Small intestine (tissue), 7 donors: ENCODE measurements at regions not wholly inside any gene's neighbourhood (a gene's known extent, or its start where the extent isn't known, plus 50 kb on each side); places are given as distances from the start of the nearest gene placed in this dataset.

Experiments
- DNase-seq, 2 donors: peaks; one replicate each; pipeline versions ENCODE4 v3.0.0 to v3.0.0-alpha.2; 2013
- FAIRE-seq: peaks from 2 replicates; lab custom pipeline; 2012; peaks lifted over from hg19 to GRCh38; lab: Jason Lieb, UNC
- H3K27ac ChIP-seq, 3 donors: one replicate each; pipeline ENCODE4 v1.5.1; 2013; ENCODE audit warnings: low read length in 2 of 3, mild to moderate bottlenecking in 2 of 3, control low read depth in 1 of 3, inconsistent platforms in 1 of 3, low read depth in 1 of 3, moderate library complexity in 1 of 3
- H3K27me3 ChIP-seq, 3 donors: one replicate each; pipeline ENCODE4 v1.6.1; 2013; ENCODE audit warnings: low read length in 3 of 3, inconsistent platforms in 1 of 3; ENCODE audit not compliant: control insufficient read depth in 3 of 3, insufficient read depth in 3 of 3
- H3K36me3 ChIP-seq, 3 donors: one replicate each; pipeline ENCODE4 v1.6.1; 2013; ENCODE audit warnings: low read length in 3 of 3, inconsistent platforms in 1 of 3, low read depth in 1 of 3, mild to moderate bottlenecking in 1 of 3, moderate library complexity in 1 of 3; ENCODE audit not compliant: control insufficient read depth in 3 of 3, insufficient read depth in 2 of 3
- H3K4me1 ChIP-seq, 3 donors: one replicate each; pipeline ENCODE4 v1.6.1; 2013; ENCODE audit warnings: low read length in 2 of 3, inconsistent platforms in 1 of 3, low read depth in 1 of 3, mild to moderate bottlenecking in 1 of 3, moderate library complexity in 1 of 3; ENCODE audit not compliant: control insufficient read depth in 3 of 3, insufficient read depth in 2 of 3
- H3K4me3 ChIP-seq, 3 donors: one replicate each; pipeline ENCODE4 v1.5.1; 2013; ENCODE audit warnings: low read length in 3 of 3, control low read depth in 1 of 3, inconsistent platforms in 1 of 3, low read depth in 1 of 3, mild to moderate bottlenecking in 1 of 3, moderate library complexity in 1 of 3
- H3K9me3 ChIP-seq, 2 donors: one replicate each; pipeline ENCODE4 v1.6.1; 2013; ENCODE audit warnings: low read depth in 1 of 2, low read length in 1 of 2; ENCODE audit not compliant: control insufficient read depth in 2 of 2, insufficient read depth in 1 of 2
- WGBS, 3 donors: extraction: QIAGEN DNeasy Blood & Tissue Kit; methylation state at CpG; one replicate each; pipeline ENCODE4 v1.1.7; 2013; 5-methylcytosine and 5-hydroxymethylcytosine counted together
- donor health status: healthy with polysubstance abuse.
- donor health status: control.
- donor health status: control.
- donor health status: Bipolar disorder and iron deficiency.
- donor health status: healthy.

GRCh38 chr6:22828179-22829062 lies 259.1 kb downstream of the HDGFL1 start:
- H3K27ac ChIP-seq, result peak overlapping the region in 1 of 3 donors; percentile 89
- FAIRE-seq (peak; percentile 51), DNase-seq (peak; percentile 69 to 93)
- no peaks in the 10 kb centered on the region for H3K9me3 ChIP-seq
- H3K4me3 ChIP-seq, result peak overlapping the region in 1 of 3 donors; percentile 19
- peaks cover 0 to 16% (median 0%) of the 10 kb centered on the region in 3 donors for H3K4me1 ChIP-seq
- H3K27me3 ChIP-seq, result no peaks in the 10 kb centered on the region
- H3K36me3 ChIP-seq, result no peaks in the 10 kb centered on the region
- 21 to 44% (median 29%) methylated on average over 13 of the region's 13 CpGs for WGBS, 3 donors

- DNase-seq, result no peak
- peak overlapping the region in 1 of 3 donors; percentile 89 for H3K27ac ChIP-seq
Measured at GRCh38 chr6:22829070-22829469, 259.7 kb downstream of the HDGFL1 start.

GRCh38 chr6:22830463-22830862 lies 261.1 kb downstream of the HDGFL1 start:
- Histone ChIP-seq H3K36me3 (no peaks in the 10 kb centered on the region), H3K27ac (no peak overlapping the region), H3K4me3 (no peak overlapping the region), H3K4me1 (peaks cover 0 to 17% (median 0%) of the 10 kb centered on the region in 3 donors), H3K27me3 (no peaks in the 10 kb centered on the region), H3K9me3 (peaks cover 0 to 9% of the 10 kb centered on the region in 2 donors)
- no peak for DNase-seq
- 50 to 75% (median 50%) methylated on average over 3 of the region's 3 CpGs for WGBS, 3 donors
- no peak for FAIRE-seq

More at GRCh38 chr6:22829070-22829469, 259.7 kb downstream of the HDGFL1 start:
- Histone ChIP-seq H3K4me3 (no peak overlapping the region), H3K4me1 (peaks cover 0 to 17% (median 0%) of the 10 kb centered on the region in 3 donors), H3K27me3 (no peaks in the 10 kb centered on the region), H3K9me3 (peaks cover 0 to 3% of the 10 kb centered on the region in 2 donors), H3K36me3 (no peaks in the 10 kb centered on the region)
- FAIRE-seq, result no peak

- peak in 1 of 2 donors; percentile 59 for DNase-seq
- Histone ChIP-seq H3K9me3 (peaks cover 0 to 9% of the 10 kb centered on the region in 2 donors), H3K36me3 (no peaks in the 10 kb centered on the region), H3K4me3 (no peak overlapping the region), H3K27ac (no peak overlapping the region), H3K4me1 (peaks cover 0 to 13% (median 0%) of the 10 kb centered on the region in 3 donors), H3K27me3 (no peaks in the 10 kb centered on the region)
- 35 to 59% (median 48%) methylated on average over 3 of the region's 3 CpGs for WGBS, 3 donors
- no peak for FAIRE-seq
Measured at GRCh38 chr6:22833191-22833590, 263.8 kb downstream of the HDGFL1 start.

GRCh38 chr6:22838345-22838744 lies 269.0 kb downstream of the HDGFL1 start:
- WGBS, 3 donors, result 88 to 90% (median 89%) methylated on average over 4 of the region's 4 CpGs
- Histone ChIP-seq H3K4me3 (no peak overlapping the region), H3K36me3 (no peaks in the 10 kb centered on the region), H3K27me3 (no peaks in the 10 kb centered on the region), H3K4me1 (peaks cover 0 to 1% (median 0%) of the 10 kb centered on the region in 3 donors), H3K27ac (no peak overlapping the region), H3K9me3 (peaks cover 0 to 14% of the 10 kb centered on the region in 2 donors)
- DNase-seq (no peak), FAIRE-seq (no peak)

GRCh38 chr6:22845467-22845866 lies 276.1 kb downstream of the HDGFL1 start:
- H3K27ac ChIP-seq, result no peak overlapping the region
- no peaks in the 10 kb centered on the region for H3K27me3 ChIP-seq
- DNase-seq (no peak), FAIRE-seq (no peak)
- H3K4me3 ChIP-seq, result no peak overlapping the region
- H3K4me1 ChIP-seq, result peaks cover 0 to 7% (median 0%) of the 10 kb centered on the region in 3 donors
- no peaks in the 10 kb centered on the region for H3K9me3 ChIP-seq
- no peaks in the 10 kb centered on the region for H3K36me3 ChIP-seq

GRCh38 chr6:22848121-22848520 lies 278.8 kb downstream of the HDGFL1 start:
- H3K36me3 ChIP-seq, result no peaks in the 10 kb centered on the region
- no peak for DNase-seq
- no peaks in the 10 kb centered on the region for H3K9me3 ChIP-seq
- H3K4me3 ChIP-seq, result no peak overlapping the region
- no peak overlapping the region for H3K27ac ChIP-seq
- no peak for FAIRE-seq
- WGBS, 3 donors, result 65 to 74% (median 72%) methylated on average over 2 of the region's 2 CpGs
- H3K27me3 ChIP-seq, result no peaks in the 10 kb centered on the region
- peaks cover 0 to 9% (median 0%) of the 10 kb centered on the region in 3 donors for H3K4me1 ChIP-seq

- Histone ChIP-seq H3K27me3 (no peaks in the 10 kb centered on the region), H3K27ac (peak overlapping the region in 1 of 3 donors; percentile 34), H3K36me3 (no peaks in the 10 kb centered on the region), H3K4me3 (no peak overlapping the region), H3K4me1 (peaks cover 0 to 9% (median 0%) of the 10 kb centered on the region in 3 donors), H3K9me3 (no peaks in the 10 kb centered on the region)
- FAIRE-seq, result no peak
- peak in 1 of 2 donors; percentile 66 for DNase-seq
Measured at GRCh38 chr6:22849921-22850320, 280.6 kb downstream of the HDGFL1 start.
